ENCODE measurements at regions not wholly inside any gene's neighbourhood (a gene's known extent, or its start where the extent isn't known, plus 50 kb on each side); places are given as distances from the start of the nearest gene placed in this dataset.
"Not testable (repeated sequence)": the region's sequence is repeated elsewhere in the genome, so short reads cannot be mapped to it uniquely, and the experiment has no call there.

- DNase-seq, result peak; percentile 2
Measured at GRCh38 chr9:61953108-61953507, 763.3 kb downstream of the SPATA31A7 start.

GRCh38 chr9:61971635-61972034, 781.8 kb downstream of the SPATA31A7 start:
- not testable (repeated sequence) for DNase-seq

- not testable (repeated sequence) for DNase-seq
Measured at GRCh38 chr9:61974501-61974900, 784.7 kb downstream of the SPATA31A7 start.

GRCh38 chr9:61976318-61976717, 786.5 kb downstream of the SPATA31A7 start:
- not testable (repeated sequence) for DNase-seq

- not testable (repeated sequence) for DNase-seq
Measured at GRCh38 chr9:61982727-61983126, 792.9 kb downstream of the SPATA31A7 start.

- not testable (repeated sequence) for DNase-seq
Measured at GRCh38 chr9:61983441-61983840, 793.6 kb downstream of the SPATA31A7 start.

GRCh38 chr9:61983954-61984353, 794.1 kb downstream of the SPATA31A7 start:
- not testable (repeated sequence) for DNase-seq

GRCh38 chr9:61984513-61984912, 794.7 kb downstream of the SPATA31A7 start:
- not testable (repeated sequence) for DNase-seq

- DNase-seq, result not testable (repeated sequence)
Measured at GRCh38 chr9:61992110-61992509, 802.3 kb downstream of the SPATA31A7 start.

- not testable (repeated sequence) for DNase-seq
Measured at GRCh38 chr9:62032441-62032840, 842.6 kb downstream of the SPATA31A7 start.

GRCh38 chr9:62038260-62038659, 848.4 kb downstream of the SPATA31A7 start:
- not testable (repeated sequence) for DNase-seq

GRCh38 chr9:62058155-62058554, 868.3 kb downstream of the SPATA31A7 start:
- not testable (repeated sequence) for DNase-seq

GRCh38 chr9:62071043-62071442, 881.2 kb downstream of the SPATA31A7 start:
- DNase-seq, result not testable (repeated sequence)

- DNase-seq, result not testable (repeated sequence)
Measured at GRCh38 chr9:62073401-62073800, 883.6 kb downstream of the SPATA31A7 start.

GRCh38 chr9:62084245-62084644, 894.4 kb downstream of the SPATA31A7 start:
- not testable (repeated sequence) for DNase-seq

- not testable (repeated sequence) for DNase-seq
Measured at GRCh38 chr9:62095714-62096345, 906.0 kb downstream of the SPATA31A7 start.

- not testable (repeated sequence) for DNase-seq
Measured at GRCh38 chr9:62110486-62110885, 920.6 kb downstream of the SPATA31A7 start.

- not testable (repeated sequence) for DNase-seq
Measured at GRCh38 chr9:62116951-62117640, 927.3 kb downstream of the SPATA31A7 start.

GRCh38 chr9:62119656-62120055, 929.8 kb downstream of the SPATA31A7 start:
- DNase-seq, result not testable (repeated sequence)

GRCh38 chr9:62125631-62126611, 936.1 kb downstream of the SPATA31A7 start:
- DNase-seq, result not testable (repeated sequence)

- not testable (repeated sequence) for DNase-seq
Measured at GRCh38 chr9:62135022-62135421, 945.2 kb downstream of the SPATA31A7 start.

GRCh38 chr9:62145648-62146047, 955.8 kb downstream of the SPATA31A7 start:
- DNase-seq, result not testable (repeated sequence)
